HG03103 (cell line): ENCODE measurements at regions not wholly inside any gene's neighbourhood (a gene's known extent, or its start where the extent isn't known, plus 50 kb on each side); places are given as distances from the start of the nearest gene placed in this dataset.
"Not testable (repeated sequence)": the region's sequence is repeated elsewhere in the genome, so short reads cannot be mapped to it uniquely, and the experiment has no call there.

Experiments
- ATAC-seq: cut with Tn5 transposase; IDR thresholded peaks from one replicate; pipeline ENCODE4 v1.9.1; 2021; ENCODE audit warnings: low read depth; ENCODE audit not compliant: unreplicated experiment

GRCh38 chr12:5163661-5164060 is 120.0 kb downstream of the KCNA5 start:
- ATAC-seq = no peak

- no peak for ATAC-seq
These were observed 121.8 kb downstream of the KCNA5 start for GRCh38 chr12:5165296-5165970.

- ATAC-seq = no peak
These were observed 123.3 kb downstream of the KCNA5 start for GRCh38 chr12:5166976-5167375.

GRCh38 chr12:5168148-5168547 is 124.5 kb downstream of the KCNA5 start:
- no peak for ATAC-seq

GRCh38 chr12:5170844-5171243 is 127.2 kb downstream of the KCNA5 start:
- no peak for ATAC-seq

- ATAC-seq = no peak
These were observed 128.0 kb downstream of the KCNA5 start for GRCh38 chr12:5171701-5172100.

GRCh38 chr12:5172886-5173285 is 129.2 kb downstream of the KCNA5 start:
- no peak for ATAC-seq

GRCh38 chr12:5173511-5174011 is 129.9 kb downstream of the KCNA5 start:
- ATAC-seq = no peak

- not testable (repeated sequence) for ATAC-seq
These were observed 131.7 kb downstream of the KCNA5 start for GRCh38 chr12:5175415-5175814.

GRCh38 chr12:5176036-5176435 is 132.4 kb downstream of the KCNA5 start:
- no peak for ATAC-seq

- ATAC-seq = no peak
These were observed 133.4 kb downstream of the KCNA5 start for GRCh38 chr12:5177096-5177495.

GRCh38 chr12:5177731-5178130 is 134.1 kb downstream of the KCNA5 start:
- ATAC-seq = no peak

GRCh38 chr12:5178571-5178970 is 134.9 kb downstream of the KCNA5 start:
- ATAC-seq = no peak

GRCh38 chr12:5180496-5180895 is 136.8 kb downstream of the KCNA5 start:
- no peak for ATAC-seq

GRCh38 chr12:5184186-5184585 is 140.5 kb downstream of the KCNA5 start:
- no peak for ATAC-seq

GRCh38 chr12:5185435-5186069 is 141.9 kb downstream of the KCNA5 start:
- no peak for ATAC-seq

- ATAC-seq = no peak
These were observed 143.0 kb downstream of the KCNA5 start for GRCh38 chr12:5186715-5187114.

GRCh38 chr12:5187136-5187535 is 143.5 kb downstream of the KCNA5 start:
- no peak for ATAC-seq

- ATAC-seq = no peak
These were observed 144.8 kb downstream of the KCNA5 start for GRCh38 chr12:5188472-5188871.

GRCh38 chr12:5189173-5189572 is 145.5 kb downstream of the KCNA5 start:
- no peak for ATAC-seq

- no peak for ATAC-seq
These were observed 148.3 kb downstream of the KCNA5 start for GRCh38 chr12:5191803-5192538.

- no peak for ATAC-seq
These were observed 149.0 kb downstream of the KCNA5 start for GRCh38 chr12:5192726-5193125.
